Esophagus squamous epithelium (tissue), 5 donors: ENCODE measurements at regions not wholly inside any gene's neighbourhood (a gene's known extent, or its start where the extent isn't known, plus 50 kb on each side); places are given as distances from the start of the nearest gene placed in this dataset.

Experiments
- DNase-seq: peaks from one replicate; lab custom pipeline; 2025; lab: John Stamatoyannopoulos, UW
- H3K27ac ChIP-seq, 4 donors: fragments of 200-600 bp; sonication (generic); one replicate each; pipeline ENCODE4 v1.5.1; 2016 to 2019; ENCODE audit warnings: mild to moderate bottlenecking in 1 of 4
- H3K27me3 ChIP-seq, 4 donors: fragments of 200-600 bp; sonication (generic); 1 replicate in 3 of 4; 2 replicates in 1 of 4; pipeline versions ENCODE4 v1.5.1 to v1.6.0; 2017 to 2021; ENCODE audit warnings: antibody characterized with exemption in 1 of 4
- H3K36me3 ChIP-seq, 3 donors: fragments of 200-600 bp; sonication (generic); one replicate each; pipeline ENCODE4 v1.5.1; 2016 to 2019
- H3K4me1 ChIP-seq, 3 donors: fragments of 200-600 bp; sonication (generic); one replicate each; pipeline ENCODE4 v1.5.1; 2017 to 2019
- H3K4me3 ChIP-seq, 4 donors: fragments of 200-600 bp; sonication (generic); 1 replicate in 3 of 4; 2 replicates in 1 of 4; pipeline ENCODE4 v1.5.1; 2016 to 2019; ENCODE audit warnings: mild to moderate bottlenecking in 2 of 4, moderate library complexity in 1 of 4
- H3K9me3 ChIP-seq, 3 donors: fragments of 200-600 bp; sonication (generic); one replicate each; pipeline ENCODE4 v1.5.1; 2016 to 2019
- POLR2A ChIP-seq, 4 donors: fragments of 450-650 bp; IDR thresholded peaks; one replicate each; pipeline ENCODE4 v1.6.1; 2017; ENCODE audit warnings: antibody characterized with exemption in 4 of 4, mild to moderate bottlenecking in 4 of 4, moderate library complexity in 3 of 4
- WGBS, 2 donors: methylation state at CpG; one replicate each; pipeline ENCODE4 v1.1.5; 2018; 5-methylcytosine and 5-hydroxymethylcytosine counted together
- intact Hi-C: fragments of 100-400 bp; cut with DNase I; formaldehyde crosslinking; loops from one replicate; pipeline ENCODE4 v1.15.0; 2022
- TF ChIP-seq, protein P1 (sequence below), 6 experiments: fragments of 450-650 bp in 4 of 6; fragments of 200-600 bp in 2 of 6; sonication (generic) in 2 of 6; IDR thresholded peaks; one replicate each; pipeline ENCODE4 v1.5.1; 2016 to 2019; ENCODE audit warnings: antibody characterized with exemption in 6 of 6, mild to moderate bottlenecking in 4 of 6, moderate library complexity in 4 of 6
- donor health status: DM: yes; HTN: yes; CAD: no.

DNA sequence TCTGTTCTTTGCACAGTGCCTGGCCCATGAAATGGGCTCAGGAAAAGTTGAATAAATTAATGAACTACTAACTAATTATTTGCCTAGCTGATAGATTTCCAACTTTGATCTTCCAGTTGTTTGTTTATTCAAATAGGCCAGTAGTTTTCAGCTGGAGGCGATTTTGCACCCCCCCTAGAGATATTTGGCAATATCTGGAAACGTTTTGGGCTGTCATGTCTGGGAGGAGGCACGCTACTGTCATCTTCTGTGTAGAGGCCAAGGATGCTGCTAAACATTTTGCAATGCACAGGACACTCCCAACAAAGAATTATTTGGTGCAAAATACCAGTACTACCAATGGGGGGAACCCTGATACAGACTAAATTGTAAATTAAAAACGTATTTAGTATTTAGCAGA, 81.9 kb downstream of the VCX2 start:
- H3K9me3 ChIP-seq = no peaks in the 10 kb centered on the region
- H3K4me1 ChIP-seq = peaks cover 0 to 4% (median 0%) of the 10 kb centered on the region in 3 donors
- TF ChIP-seq, protein P1, sequence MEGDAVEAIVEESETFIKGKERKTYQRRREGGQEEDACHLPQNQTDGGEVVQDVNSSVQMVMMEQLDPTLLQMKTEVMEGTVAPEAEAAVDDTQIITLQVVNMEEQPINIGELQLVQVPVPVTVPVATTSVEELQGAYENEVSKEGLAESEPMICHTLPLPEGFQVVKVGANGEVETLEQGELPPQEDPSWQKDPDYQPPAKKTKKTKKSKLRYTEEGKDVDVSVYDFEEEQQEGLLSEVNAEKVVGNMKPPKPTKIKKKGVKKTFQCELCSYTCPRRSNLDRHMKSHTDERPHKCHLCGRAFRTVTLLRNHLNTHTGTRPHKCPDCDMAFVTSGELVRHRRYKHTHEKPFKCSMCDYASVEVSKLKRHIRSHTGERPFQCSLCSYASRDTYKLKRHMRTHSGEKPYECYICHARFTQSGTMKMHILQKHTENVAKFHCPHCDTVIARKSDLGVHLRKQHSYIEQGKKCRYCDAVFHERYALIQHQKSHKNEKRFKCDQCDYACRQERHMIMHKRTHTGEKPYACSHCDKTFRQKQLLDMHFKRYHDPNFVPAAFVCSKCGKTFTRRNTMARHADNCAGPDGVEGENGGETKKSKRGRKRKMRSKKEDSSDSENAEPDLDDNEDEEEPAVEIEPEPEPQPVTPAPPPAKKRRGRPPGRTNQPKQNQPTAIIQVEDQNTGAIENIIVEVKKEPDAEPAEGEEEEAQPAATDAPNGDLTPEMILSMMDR (IDR thresholded peaks at IDR 0.05) = no peak
- no peak for TF ChIP-seq POLR2A (IDR thresholded peaks at IDR 0.05)
- no peak overlapping the region for H3K4me3 ChIP-seq
- DNase-seq = no peak
- whole genome bisulfite sequencing, 2 donors = 23 to 67% methylated on average over 1 to 3 of the region's 4 CpGs
- intact Hi-C loops = no loop called here
- no peaks in the 10 kb centered on the region for H3K36me3 ChIP-seq
- H3K27me3 ChIP-seq = no peaks in the 10 kb centered on the region
- H3K27ac ChIP-seq = no peak overlapping the region

DNA sequence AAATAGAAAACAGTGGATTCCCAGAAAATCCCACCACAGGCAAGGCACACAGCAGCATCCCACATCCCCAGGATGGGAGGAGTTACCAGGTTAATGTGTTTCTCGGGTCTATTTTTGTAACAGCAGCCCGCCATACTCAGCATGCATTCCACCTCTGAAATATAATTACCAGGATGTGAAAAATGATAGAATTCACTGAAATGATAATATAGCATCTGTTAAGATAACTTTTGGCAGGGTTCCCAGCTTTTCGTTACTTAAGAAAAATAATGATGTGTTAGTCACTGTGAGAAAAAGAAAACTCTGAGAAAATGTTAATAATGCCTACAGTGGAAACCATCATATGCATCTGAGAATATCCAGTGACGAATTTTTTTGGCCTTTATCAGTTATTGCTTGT, 87.1 kb downstream of the VCX2 start:
- no peaks in the 10 kb centered on the region for H3K27me3 ChIP-seq
- DNase-seq = no peak
- no peak overlapping the region for H3K27ac ChIP-seq
- TF ChIP-seq, protein P1 (IDR thresholded peaks at IDR 0.05) = no peak
- TF ChIP-seq POLR2A (IDR thresholded peaks at IDR 0.05) = no peak
- 13 to 18% methylated on average over 4 of the region's 4 CpGs for WGBS, 2 donors
- H3K36me3 ChIP-seq = no peaks in the 10 kb centered on the region
- H3K4me1 ChIP-seq = no peaks in the 10 kb centered on the region
- intact Hi-C loops = no loop called here
- no peak overlapping the region for H3K4me3 ChIP-seq
- H3K9me3 ChIP-seq = no peaks in the 10 kb centered on the region

DNA sequence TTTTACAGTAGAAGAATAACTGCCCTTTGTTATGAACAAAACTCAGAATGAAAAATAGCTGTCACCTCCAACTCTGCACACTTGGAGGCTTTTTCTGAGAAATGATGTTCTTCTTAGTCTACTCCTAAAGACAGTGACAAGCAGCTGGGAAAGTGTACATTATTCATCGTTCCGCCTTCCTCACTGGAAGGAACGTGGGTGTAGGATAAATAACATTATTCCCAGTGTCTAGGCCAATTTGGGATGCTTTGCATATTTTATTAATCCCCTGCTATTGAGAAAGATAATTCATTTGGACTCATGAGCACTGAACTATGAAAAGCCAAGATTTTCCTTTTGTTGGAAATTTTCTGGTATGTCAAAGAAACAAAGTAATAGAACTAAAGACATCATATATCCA, 87.8 kb downstream of the VCX2 start:
- no peaks in the 10 kb centered on the region for H3K4me1 ChIP-seq
- TF ChIP-seq, protein P1 (IDR thresholded peaks at IDR 0.05) = no peak
- no peak for TF ChIP-seq POLR2A (IDR thresholded peaks at IDR 0.05)
- H3K4me3 ChIP-seq = no peak overlapping the region
- DNase-seq = no peak
- H3K27me3 ChIP-seq = no peaks in the 10 kb centered on the region
- intact Hi-C loops = no loop called here
- H3K9me3 ChIP-seq = no peaks in the 10 kb centered on the region
- no peaks in the 10 kb centered on the region for H3K36me3 ChIP-seq
- H3K27ac ChIP-seq = no peak overlapping the region
- WGBS, 2 donors = 13 to 30% methylated on average over 3 of the region's 3 CpGs

DNA sequence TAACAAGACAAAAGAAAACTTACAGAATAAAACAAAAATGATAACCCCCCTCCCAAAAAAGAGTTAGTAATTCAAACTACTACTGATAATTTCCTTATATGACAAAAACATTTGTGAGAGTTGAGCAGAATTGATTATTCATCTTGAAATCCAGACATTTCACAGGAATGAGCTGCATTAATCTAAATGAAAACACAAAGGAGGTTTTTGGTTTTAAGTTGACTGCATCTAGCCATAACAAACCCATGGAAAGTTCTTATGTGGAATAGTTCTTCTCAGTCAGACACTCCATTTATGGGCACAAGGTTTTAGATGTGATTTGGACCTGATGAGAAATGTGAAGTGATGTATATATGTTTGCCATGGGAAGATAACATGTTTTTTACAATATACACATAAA, 95.4 kb downstream of the VCX2 start:
- Histone ChIP-seq H3K36me3 (no peaks in the 10 kb centered on the region), H3K4me3 (no peak overlapping the region), H3K27ac (no peak overlapping the region), H3K4me1 (no peaks in the 10 kb centered on the region), H3K27me3 (no peaks in the 10 kb centered on the region), H3K9me3 (no peaks in the 10 kb centered on the region)
- DNase-seq = no peak
- intact Hi-C loops = no loop called here
- TF ChIP-seq POLR2A (IDR thresholded peaks at IDR 0.05) = no peak
- TF ChIP-seq, protein P1 (IDR thresholded peaks at IDR 0.05) = no peak

DNA sequence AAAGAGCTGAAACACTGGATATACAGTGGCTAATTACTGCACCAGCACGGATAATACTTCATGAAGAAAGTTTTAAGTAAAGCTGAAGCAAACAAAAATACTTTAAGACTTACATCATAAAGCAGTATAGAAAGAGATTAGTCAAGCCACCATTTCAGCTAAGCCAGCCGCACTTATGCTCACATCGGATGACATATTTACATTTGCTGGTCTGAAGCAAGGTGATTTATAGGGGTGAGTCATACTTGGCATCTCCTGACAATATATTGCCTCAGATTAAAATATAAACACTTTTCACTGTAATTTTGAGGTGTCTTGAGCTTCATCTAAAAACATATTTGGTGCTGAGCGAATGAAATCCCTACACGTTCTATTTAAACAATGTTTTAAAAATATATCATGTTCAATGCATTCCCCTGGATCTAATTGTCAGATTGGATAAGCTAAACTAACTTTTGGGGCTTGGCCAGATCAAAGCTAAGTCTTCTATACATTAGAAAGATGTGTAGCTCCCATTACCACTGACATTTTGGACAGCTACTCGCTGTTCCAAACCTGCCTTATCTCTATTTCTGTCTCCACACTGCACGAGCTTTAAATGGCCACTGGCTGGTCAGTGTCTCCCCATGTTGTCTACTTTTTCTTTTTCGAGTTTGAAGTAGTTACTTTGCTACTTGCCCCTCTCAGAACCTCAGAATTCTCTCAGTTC, 103.2 kb downstream of the VCX2 start:
- Histone ChIP-seq H3K27me3 (no peaks in the 10 kb centered on the region), H3K36me3 (no peaks in the 10 kb centered on the region), H3K4me3 (no peak overlapping the region), H3K9me3 (no peaks in the 10 kb centered on the region), H3K4me1 (peaks cover 0 to 5% (median 0%) of the 10 kb centered on the region in 3 donors), H3K27ac (no peak overlapping the region)
- WGBS, 2 donors = 40 to 43% methylated on average over 8 of the region's 8 CpGs
- no peak for DNase-seq
- TF ChIP-seq, protein P1 (IDR thresholded peaks at IDR 0.05) = no peak
- no peak for TF ChIP-seq POLR2A (IDR thresholded peaks at IDR 0.05)
- intact Hi-C loops = no loop called here
